ENCODE measurements at regions not wholly inside any gene's neighbourhood (a gene's known extent, or its start where the extent isn't known, plus 50 kb on each side); places are given as distances from the start of the nearest gene placed in this dataset.

DNA sequence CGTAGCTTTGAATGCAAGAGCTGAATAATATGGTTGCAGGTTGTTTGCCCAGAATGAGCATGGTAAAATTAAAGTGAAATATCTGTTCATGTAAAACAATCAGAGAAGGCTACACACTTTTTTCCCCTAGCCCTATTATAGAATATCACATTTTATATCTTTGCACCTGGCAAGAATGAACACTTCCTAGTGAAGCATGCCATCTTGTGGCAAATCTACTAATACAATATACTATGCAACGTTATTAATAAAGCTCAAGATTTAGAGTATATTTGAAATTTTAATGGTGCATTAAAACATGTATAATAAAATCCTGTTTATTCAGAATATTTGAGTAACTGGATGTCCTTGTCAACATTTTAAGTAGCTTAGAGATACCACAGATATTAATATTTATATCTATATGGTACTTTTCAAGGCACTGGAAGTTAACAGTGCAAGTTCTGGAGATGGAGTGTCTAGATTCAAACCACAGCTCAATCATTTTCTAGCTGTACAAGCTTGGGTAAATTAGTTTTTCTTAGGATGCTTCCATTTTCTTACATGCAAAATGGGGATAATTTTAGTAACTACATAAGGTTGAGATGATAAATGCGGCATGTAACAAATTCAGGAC lies 643.1 kb upstream of the SEMA3D start:
- Histone ChIP-seq H3K36me3 (ENCODE audit: control insufficient read depth in 1 of 2, insufficient read depth in 2 of 2, low read length in 2 of 2) (no peaks in the 10 kb centered on the region), H3K27me3 (ENCODE audit: control insufficient read depth in 1 of 2, insufficient read depth in 2 of 2, low read length in 2 of 2) (no peaks in the 10 kb centered on the region), H3K9ac (ENCODE audit: low read depth in 1 of 2, low read length in 2 of 2) (no peak overlapping the region)

DNA sequence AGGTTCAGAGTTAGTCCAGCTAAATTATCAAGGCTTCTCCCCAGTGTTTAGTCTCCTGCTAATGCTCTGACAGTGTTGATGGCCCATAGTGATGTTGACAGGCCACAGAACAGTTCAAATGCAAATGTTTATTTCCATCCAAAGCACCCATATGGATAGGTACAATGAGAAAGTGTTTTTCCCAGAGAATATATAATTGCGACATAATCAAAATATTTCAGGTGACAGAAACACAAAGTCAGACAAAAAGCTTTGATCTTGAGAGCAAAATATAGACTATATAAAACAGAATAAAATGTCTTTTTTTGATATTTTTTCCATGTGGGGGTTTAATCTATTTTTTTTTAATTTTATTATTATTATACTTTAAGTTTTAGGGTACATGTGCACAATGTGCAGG lies 642.3 kb upstream of the SEMA3D start:
- Histone ChIP-seq H3K27me3 (ENCODE audit: control insufficient read depth in 1 of 2, insufficient read depth in 2 of 2, low read length in 2 of 2) (no peaks in the 10 kb centered on the region), H3K4me3 (ENCODE audit: low read depth in 1 of 2, low read length in 2 of 2) (no peak overlapping the region), H3K9me3 (ENCODE audit: control insufficient read depth in 1 of 2, low read length in 2 of 2) (no peaks in the 10 kb centered on the region), H3K9ac (ENCODE audit: low read depth in 1 of 2, low read length in 2 of 2) (no peak overlapping the region), H3K36me3 (ENCODE audit: control insufficient read depth in 1 of 2, insufficient read depth in 2 of 2, low read length in 2 of 2) (no peaks in the 10 kb centered on the region), H3K4me1 (ENCODE audit: control insufficient read depth in 1 of 2, insufficient read depth in 2 of 2, low read length in 2 of 2) (no peaks in the 10 kb centered on the region), H3K27ac (ENCODE audit: low read depth, low read length) (no peak overlapping the region)

More for the DNA sequence above, 643.1 kb upstream of the SEMA3D start:
- H3K4me3 ChIP-seq (ENCODE audit: low read depth in 1 of 2, low read length in 2 of 2) = no peak overlapping the region
- no peaks in the 10 kb centered on the region for H3K9me3 ChIP-seq (ENCODE audit: control insufficient read depth in 1 of 2, low read length in 2 of 2)
- H3K27ac ChIP-seq (ENCODE audit: low read depth, low read length) = no peak overlapping the region
- H3K4me1 ChIP-seq (ENCODE audit: control insufficient read depth in 1 of 2, insufficient read depth in 2 of 2, low read length in 2 of 2) = no peaks in the 10 kb centered on the region

DNA sequence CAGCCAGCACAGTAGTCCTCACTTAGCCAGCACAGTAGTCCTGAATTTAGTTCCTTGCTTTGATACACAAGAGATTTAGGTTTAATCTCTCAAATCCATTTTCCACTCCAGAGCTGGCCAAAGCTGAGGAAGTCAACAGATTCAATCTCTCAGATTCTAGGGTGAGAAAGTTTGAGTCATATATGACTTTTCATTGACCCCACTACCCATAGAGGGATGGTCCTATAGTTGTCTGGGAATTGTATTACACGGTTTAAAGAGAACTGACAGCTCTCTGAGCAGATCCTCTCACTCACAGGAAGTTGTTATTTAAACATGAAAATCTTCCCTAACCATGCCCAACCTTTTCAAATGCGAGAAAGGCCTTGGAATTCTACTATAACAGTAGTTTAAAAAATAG lies 641.8 kb upstream of the SEMA3D start:
- Histone ChIP-seq H3K4me3 (ENCODE audit: low read depth in 1 of 2, low read length in 2 of 2) (no peak overlapping the region), H3K4me1 (ENCODE audit: control insufficient read depth in 1 of 2, insufficient read depth in 2 of 2, low read length in 2 of 2) (no peaks in the 10 kb centered on the region), H3K27ac (ENCODE audit: low read depth, low read length) (no peak overlapping the region), H3K9ac (ENCODE audit: low read depth in 1 of 2, low read length in 2 of 2) (no peak overlapping the region), H3K9me3 (ENCODE audit: control insufficient read depth in 1 of 2, low read length in 2 of 2) (no peaks in the 10 kb centered on the region), H3K27me3 (ENCODE audit: control insufficient read depth in 1 of 2, insufficient read depth in 2 of 2, low read length in 2 of 2) (no peaks in the 10 kb centered on the region), H3K36me3 (ENCODE audit: control insufficient read depth in 1 of 2, insufficient read depth in 2 of 2, low read length in 2 of 2) (no peaks in the 10 kb centered on the region)

GRCh38 chr7:85823396-85824080 lies 636.7 kb upstream of the SEMA3D start:
- no peaks in the 10 kb centered on the region for H3K4me1 ChIP-seq (ENCODE audit: control insufficient read depth in 1 of 2, insufficient read depth in 2 of 2, low read length in 2 of 2)
- H3K27ac ChIP-seq (ENCODE audit: low read depth, low read length) = no peak overlapping the region
- no peaks in the 10 kb centered on the region for H3K27me3 ChIP-seq (ENCODE audit: control insufficient read depth in 1 of 2, insufficient read depth in 2 of 2, low read length in 2 of 2)
- H3K9ac ChIP-seq (ENCODE audit: low read depth in 1 of 2, low read length in 2 of 2) = no peak overlapping the region
- no peak overlapping the region for H3K4me3 ChIP-seq (ENCODE audit: low read depth in 1 of 2, low read length in 2 of 2)
- no peaks in the 10 kb centered on the region for H3K36me3 ChIP-seq (ENCODE audit: control insufficient read depth in 1 of 2, insufficient read depth in 2 of 2, low read length in 2 of 2)
- H3K9me3 ChIP-seq (ENCODE audit: control insufficient read depth in 1 of 2, low read length in 2 of 2) = peaks cover 0 to 5% of the 10 kb centered on the region in 2 donors

DNA sequence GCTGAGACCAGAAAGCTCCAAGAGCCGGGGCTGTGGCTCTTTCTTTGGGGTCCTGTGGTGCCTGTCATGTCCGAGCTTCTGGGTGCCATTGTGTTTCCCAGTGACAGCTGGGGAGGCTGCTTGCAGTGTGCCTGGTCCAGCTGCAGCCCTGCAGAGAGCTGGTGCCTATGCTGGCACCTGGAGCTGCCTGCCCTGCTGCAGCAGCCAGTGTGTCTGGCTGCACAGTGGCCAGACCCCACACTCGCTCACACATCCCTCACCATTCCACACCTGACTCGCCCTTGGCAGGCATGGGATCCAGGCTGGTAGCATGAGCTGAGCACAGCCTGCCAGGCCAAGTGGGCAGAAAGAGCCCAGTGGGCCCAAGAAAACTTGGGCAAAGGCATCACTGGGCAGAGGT lies 635.1 kb upstream of the SEMA3D start:
- Histone ChIP-seq H3K9me3 (ENCODE audit: control insufficient read depth in 1 of 2, low read length in 2 of 2) (peaks cover 0 to 5% of the 10 kb centered on the region in 2 donors), H3K36me3 (ENCODE audit: control insufficient read depth in 1 of 2, insufficient read depth in 2 of 2, low read length in 2 of 2) (no peaks in the 10 kb centered on the region), H3K27me3 (ENCODE audit: control insufficient read depth in 1 of 2, insufficient read depth in 2 of 2, low read length in 2 of 2) (no peaks in the 10 kb centered on the region), H3K9ac (ENCODE audit: low read depth in 1 of 2, low read length in 2 of 2) (no peak overlapping the region), H3K4me3 (ENCODE audit: low read depth in 1 of 2, low read length in 2 of 2) (no peak overlapping the region), H3K27ac (ENCODE audit: low read depth, low read length) (no peak overlapping the region), H3K4me1 (ENCODE audit: control insufficient read depth in 1 of 2, insufficient read depth in 2 of 2, low read length in 2 of 2) (no peaks in the 10 kb centered on the region)

DNA sequence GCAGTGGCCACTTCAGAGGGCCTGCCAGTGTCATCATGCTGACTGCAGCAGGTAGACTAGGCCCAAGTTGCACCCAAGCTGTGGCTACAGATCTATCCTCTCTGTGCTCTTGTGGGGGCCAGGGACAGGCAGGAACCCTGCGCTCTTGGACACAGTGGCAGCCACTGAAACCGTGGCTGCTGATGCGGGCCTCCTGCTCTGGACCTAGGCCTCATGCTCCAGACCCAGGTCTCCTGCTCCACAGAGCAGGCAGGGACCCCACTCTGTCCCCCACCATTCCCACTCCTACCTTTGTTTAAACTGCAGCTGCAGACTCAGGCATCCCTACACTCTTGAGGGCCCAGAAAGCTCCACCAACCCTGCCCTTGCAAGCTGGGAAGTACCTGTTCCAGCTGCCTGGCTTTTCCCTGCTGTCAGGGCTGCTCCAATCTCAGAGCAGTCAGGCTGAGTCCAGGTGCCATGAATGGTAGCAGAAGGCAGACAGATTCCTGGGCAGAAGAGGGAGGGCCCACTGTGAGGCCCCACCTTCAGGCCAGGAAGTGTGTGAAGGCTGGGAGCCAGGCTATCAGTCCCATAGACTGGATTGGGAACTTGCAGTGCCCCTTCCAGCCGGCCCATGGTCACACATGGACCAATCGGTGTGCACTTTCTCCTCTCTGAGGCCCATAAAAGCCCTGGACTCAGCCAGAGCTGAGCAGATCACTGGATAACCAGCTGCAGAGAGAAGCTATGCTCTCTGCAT lies 634.0 kb upstream of the SEMA3D start:
- H3K4me1 ChIP-seq (ENCODE audit: control insufficient read depth in 1 of 2, insufficient read depth in 2 of 2, low read length in 2 of 2) = no peaks in the 10 kb centered on the region
- no peak overlapping the region for H3K9ac ChIP-seq (ENCODE audit: low read depth in 1 of 2, low read length in 2 of 2)
- no peak overlapping the region for H3K4me3 ChIP-seq (ENCODE audit: low read depth in 1 of 2, low read length in 2 of 2)
- H3K27ac ChIP-seq (ENCODE audit: low read depth, low read length) = no peak overlapping the region
- H3K27me3 ChIP-seq (ENCODE audit: control insufficient read depth in 1 of 2, insufficient read depth in 2 of 2, low read length in 2 of 2) = no peaks in the 10 kb centered on the region
- H3K36me3 ChIP-seq (ENCODE audit: control insufficient read depth in 1 of 2, insufficient read depth in 2 of 2, low read length in 2 of 2) = no peaks in the 10 kb centered on the region
- H3K9me3 ChIP-seq (ENCODE audit: control insufficient read depth in 1 of 2, low read length in 2 of 2) = peaks cover 0 to 5% of the 10 kb centered on the region in 2 donors

DNA sequence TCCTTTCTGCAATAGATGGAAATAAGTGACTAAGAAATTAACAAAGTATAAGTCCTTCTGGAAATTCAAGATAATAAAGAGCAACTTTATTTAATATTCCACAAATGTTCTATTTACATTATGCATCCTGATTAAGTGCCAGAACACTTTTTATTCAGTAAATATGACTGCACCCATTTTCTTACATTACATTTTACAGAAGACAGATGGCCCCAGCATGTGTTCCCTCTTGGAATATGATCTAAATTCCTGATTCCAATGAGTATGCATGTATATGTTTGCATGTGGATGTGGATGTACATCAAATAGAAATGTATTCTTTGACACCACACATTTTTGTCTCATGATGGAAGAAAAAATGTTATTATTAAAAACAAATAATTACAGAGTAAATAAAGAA lies 628.7 kb upstream of the SEMA3D start:
- Histone ChIP-seq H3K27me3 (ENCODE audit: control insufficient read depth in 1 of 2, insufficient read depth in 2 of 2, low read length in 2 of 2) (no peaks in the 10 kb centered on the region), H3K36me3 (ENCODE audit: control insufficient read depth in 1 of 2, insufficient read depth in 2 of 2, low read length in 2 of 2) (no peaks in the 10 kb centered on the region), H3K9ac (ENCODE audit: low read depth in 1 of 2, low read length in 2 of 2) (no peak overlapping the region), H3K4me3 (ENCODE audit: low read depth in 1 of 2, low read length in 2 of 2) (no peak overlapping the region), H3K9me3 (ENCODE audit: control insufficient read depth in 1 of 2, low read length in 2 of 2) (no peaks in the 10 kb centered on the region), H3K4me1 (ENCODE audit: control insufficient read depth in 1 of 2, insufficient read depth in 2 of 2, low read length in 2 of 2) (no peaks in the 10 kb centered on the region), H3K27ac (ENCODE audit: low read depth, low read length) (no peak overlapping the region)

GRCh38 chr7:85806321-85806720 lies 619.5 kb upstream of the SEMA3D start:
- H3K9ac ChIP-seq (ENCODE audit: low read depth in 1 of 2, low read length in 2 of 2) = no peak overlapping the region
- H3K36me3 ChIP-seq (ENCODE audit: control insufficient read depth in 1 of 2, insufficient read depth in 2 of 2, low read length in 2 of 2) = no peaks in the 10 kb centered on the region
- H3K27me3 ChIP-seq (ENCODE audit: control insufficient read depth in 1 of 2, insufficient read depth in 2 of 2, low read length in 2 of 2) = no peaks in the 10 kb centered on the region
- no peaks in the 10 kb centered on the region for H3K4me1 ChIP-seq (ENCODE audit: control insufficient read depth in 1 of 2, insufficient read depth in 2 of 2, low read length in 2 of 2)
- H3K27ac ChIP-seq (ENCODE audit: low read depth, low read length) = no peak overlapping the region
- H3K9me3 ChIP-seq (ENCODE audit: control insufficient read depth in 1 of 2, low read length in 2 of 2) = no peaks in the 10 kb centered on the region
- no peak overlapping the region for H3K4me3 ChIP-seq (ENCODE audit: low read depth in 1 of 2, low read length in 2 of 2)

GRCh38 chr7:85805656-85806055 lies 618.8 kb upstream of the SEMA3D start:
- H3K27ac ChIP-seq (ENCODE audit: low read depth, low read length) = no peak overlapping the region
- no peaks in the 10 kb centered on the region for H3K27me3 ChIP-seq (ENCODE audit: control insufficient read depth in 1 of 2, insufficient read depth in 2 of 2, low read length in 2 of 2)
- no peaks in the 10 kb centered on the region for H3K9me3 ChIP-seq (ENCODE audit: control insufficient read depth in 1 of 2, low read length in 2 of 2)
- H3K4me1 ChIP-seq (ENCODE audit: control insufficient read depth in 1 of 2, insufficient read depth in 2 of 2, low read length in 2 of 2) = no peaks in the 10 kb centered on the region
- H3K4me3 ChIP-seq (ENCODE audit: low read depth in 1 of 2, low read length in 2 of 2) = no peak overlapping the region
- no peak overlapping the region for H3K9ac ChIP-seq (ENCODE audit: low read depth in 1 of 2, low read length in 2 of 2)
- no peaks in the 10 kb centered on the region for H3K36me3 ChIP-seq (ENCODE audit: control insufficient read depth in 1 of 2, insufficient read depth in 2 of 2, low read length in 2 of 2)

- no peaks in the 10 kb centered on the region for H3K27me3 ChIP-seq (ENCODE audit: control insufficient read depth in 1 of 2, insufficient read depth in 2 of 2, low read length in 2 of 2)
- H3K9me3 ChIP-seq (ENCODE audit: control insufficient read depth in 1 of 2, low read length in 2 of 2) = no peaks in the 10 kb centered on the region
Observed at GRCh38 chr7:85805249-85805648, 618.4 kb upstream of the SEMA3D start.

More at GRCh38 chr7:85805249-85805648, 618.4 kb upstream of the SEMA3D start:
- Histone ChIP-seq H3K27ac (ENCODE audit: low read depth, low read length) (no peak overlapping the region), H3K9ac (ENCODE audit: low read depth in 1 of 2, low read length in 2 of 2) (no peak overlapping the region), H3K4me3 (ENCODE audit: low read depth in 1 of 2, low read length in 2 of 2) (no peak overlapping the region), H3K36me3 (ENCODE audit: control insufficient read depth in 1 of 2, insufficient read depth in 2 of 2, low read length in 2 of 2) (no peaks in the 10 kb centered on the region), H3K4me1 (ENCODE audit: control insufficient read depth in 1 of 2, insufficient read depth in 2 of 2, low read length in 2 of 2) (no peaks in the 10 kb centered on the region)

Data from duodenal mucosa (tissue), 2 donors.